OCI-LY7 (cell line): ENCODE measurements at regions not wholly inside any gene's neighbourhood (a gene's known extent, or its start where the extent isn't known, plus 50 kb on each side); places are given as distances from the start of the nearest gene placed in this dataset.

Source experiments
- BruUV-seq: library from RNA; stranded (reverse); fragments of 400-500 nt; replicated peaks from 2 replicates; lab custom pipeline; 2021; lab: Mats Ljungman, UMichigan
- CTCF ChIA-PET: fragments of 300-600 bp; sonication (Branson Sonifier 250); formaldehyde crosslinking; loops from one replicate; lab custom pipeline; 2022; ENCODE audit warnings: antibody characterized with exemption; ENCODE audit not compliant: unreplicated experiment; lab: Charles Lee
- POLR2A ChIA-PET: fragments of 300-600 bp; sonication (Branson Sonifier 250); formaldehyde crosslinking; loops from one replicate; lab custom pipeline; 2022; ENCODE audit warnings: antibody characterized with exemption; lab: Charles Lee
- DNase-seq: peaks from one replicate; pipeline ENCODE4 v3.0.0-alpha.2; 2015; ENCODE audit warnings: low spot score
- H2AFZ ChIP-seq: fragments of 200-600 bp; sonication (generic), shearing (Covaris generic); 2 replicates; pipeline ENCODE4 v1.6.1; 2014; ENCODE audit warnings: mild to moderate bottlenecking, antibody characterized with exemption, low read length, moderate library complexity
- H3K27ac ChIP-seq: fragments of 200-600 bp; sonication (generic); 2 replicates; pipeline ENCODE4 v1.5.1; 2014; ENCODE audit warnings: mixed run types, low read depth, mild to moderate bottlenecking, moderate library complexity, low read length, inconsistent platforms; ENCODE audit not compliant: poor library complexity, severe bottlenecking
- H3K36me3 ChIP-seq: fragments of 200-600 bp; sonication (generic); 2 replicates; pipeline ENCODE4 v1.6.1; 2014; ENCODE audit warnings: mild to moderate bottlenecking, antibody characterized with exemption, low read length, moderate library complexity, mixed read lengths; ENCODE audit not compliant: insufficient read depth
- H3K4me1 ChIP-seq: fragments of 200-600 bp; sonication (generic); 2 replicates; pipeline ENCODE4 v1.5.1; 2014; ENCODE audit warnings: mild to moderate bottlenecking, low read length; ENCODE audit not compliant: insufficient read depth, poor library complexity, severe bottlenecking
- H3K4me2 ChIP-seq: fragments of 200-600 bp; sonication (generic); 2 replicates; pipeline ENCODE4 v1.6.1; 2014; ENCODE audit warnings: mild to moderate bottlenecking, low read length
- H3K4me3 ChIP-seq: fragments of 200-600 bp; sonication (generic); 2 replicates; pipeline ENCODE4 v1.5.1; 2014; ENCODE audit warnings: mild to moderate bottlenecking, low read depth, low read length; ENCODE audit not compliant: poor library complexity, severe bottlenecking
- H3K79me2 ChIP-seq: fragments of 200-600 bp; sonication (generic); 2 replicates; pipeline ENCODE4 v1.6.1; 2016; ENCODE audit warnings: low read depth, mild to moderate bottlenecking, low read length, moderate library complexity, mixed read lengths; ENCODE audit not compliant: insufficient read depth
- H3K9me2 ChIP-seq: fragments of 200-600 bp; sonication (generic); 2 replicates; pipeline ENCODE4 v1.6.1; 2016; ENCODE audit warnings: mild to moderate bottlenecking, low read length, mixed read lengths; ENCODE audit not compliant: insufficient read depth
- H3K9me3 ChIP-seq: fragments of 200-600 bp; sonication (generic); 2 replicates; pipeline ENCODE4 v1.6.1; 2014; ENCODE audit warnings: mild to moderate bottlenecking, mixed run types, low read length, mixed read lengths
- H4K20me1 ChIP-seq: fragments of 200-600 bp; sonication (generic); 2 replicates; pipeline ENCODE4 v1.6.1; 2014; ENCODE audit warnings: mild to moderate bottlenecking, antibody characterized with exemption, low read length, moderate library complexity, mixed read lengths; ENCODE audit not compliant: insufficient read depth
- EZH2phosphoT487 ChIP-seq: fragments of 200-600 bp; sonication (generic); IDR thresholded peaks from 2 replicates; pipeline ENCODE4 v1.6.1; 2018; ENCODE audit warnings: low read depth, borderline replicate concordance, mild to moderate bottlenecking, mixed run types, antibody characterized with exemption, low read length, moderate library complexity, mixed read lengths
- intact Hi-C: fragments of 100-400 bp; cut with micrococcal nuclease; formaldehyde crosslinking; loops from one replicate; pipeline ENCODE4 v1.10.0; 2022; ENCODE audit not compliant: unreplicated experiment
- TF ChIP-seq, protein P1 (sequence below): fragments of 200-600 bp; sonication (generic); conservative IDR thresholded peaks from 2 replicates; pipeline ENCODE4 v1.5.1; 2014; ENCODE audit warnings: mild to moderate bottlenecking, antibody characterized with exemption, low read length, moderate library complexity, mixed read lengths

DNA sequence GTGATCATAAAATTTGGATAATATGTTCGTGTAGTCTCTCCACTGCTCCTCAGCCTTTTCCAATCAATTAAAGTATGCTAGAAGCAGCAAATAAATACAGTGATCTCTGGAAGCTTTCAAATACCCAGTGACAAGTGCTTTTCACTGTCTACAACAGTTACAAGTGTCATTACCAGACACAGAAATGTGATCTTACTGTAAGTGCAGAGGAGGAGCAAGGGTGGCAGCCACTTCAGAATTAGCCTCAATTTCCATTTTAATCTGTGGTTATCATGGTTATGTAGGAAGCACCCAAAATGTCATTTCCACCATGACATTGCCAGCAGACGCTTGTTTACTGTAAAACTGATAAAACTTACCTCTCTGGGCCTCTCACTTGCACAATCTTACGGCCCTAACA is 133.9 kb upstream of the ADAMTS3 start:
- POLR2A ChIA-PET = interaction anchor here (0.7 kb wide), 1 partner anchor 161 kb away, joined by 3 read pairs; no protein-coding TSS in a partner anchor
- intact Hi-C loops = loop anchor here (1.0 to 5.0 kb wide), 2 partner anchors 316 to 554 kb away; partner anchors contain the start of gene ANKRD17
- no TSS peak for BruUV-seq

DNA sequence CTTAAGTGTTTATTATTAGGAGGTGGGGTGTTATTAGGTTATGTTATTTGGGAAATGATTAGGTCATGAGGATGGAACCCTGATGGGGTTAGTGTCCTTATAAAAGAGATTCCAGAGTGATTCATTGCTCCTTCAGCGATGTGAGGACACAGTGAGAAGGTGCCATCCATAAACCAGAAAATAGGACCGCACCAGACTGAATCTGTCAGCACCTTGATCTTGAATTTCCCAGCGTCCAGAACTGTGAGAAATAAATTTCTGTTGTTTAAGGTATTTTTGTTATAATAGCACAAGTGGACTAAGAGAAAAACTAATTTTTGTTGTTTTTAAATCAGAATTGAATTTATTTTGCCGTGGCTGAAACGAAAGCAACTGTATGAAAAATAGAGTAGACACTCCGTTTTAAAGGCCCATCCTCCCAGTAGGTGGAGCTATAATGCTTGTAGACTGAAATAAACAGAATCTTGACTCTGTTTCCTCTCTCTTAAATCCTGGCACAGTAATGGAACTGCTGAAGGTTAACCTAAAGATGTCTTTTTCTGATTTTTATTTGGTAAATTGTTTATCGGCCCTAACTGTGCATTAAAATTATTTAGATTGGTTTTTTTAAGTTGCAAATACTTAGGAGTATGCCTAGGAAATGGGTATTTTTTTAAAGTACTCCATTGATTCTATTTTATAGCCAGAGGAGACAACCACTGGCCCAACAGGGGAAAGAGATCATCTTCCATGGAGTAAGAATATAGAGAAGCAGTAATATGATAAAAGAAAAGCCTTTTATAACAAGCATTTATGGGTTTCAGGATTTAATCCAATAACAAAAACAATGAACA is 133.2 kb upstream of the ADAMTS3 start:
- Histone ChIP-seq H3K9me2 (no peaks in the 10 kb centered on the region), H3K4me2 (peak overlapping the region; percentile 58), H2AFZ (peak overlapping the region; percentile 64; the same call in 1 of the 2 replicates), H3K27ac (no peak overlapping the region), H3K4me1 (no peaks in the 10 kb centered on the region), H3K4me3 (peak overlapping the region; percentile 38), H3K36me3 (no peaks in the 10 kb centered on the region), H3K79me2 (no peaks in the 10 kb centered on the region), H3K9me3 (no peaks in the 10 kb centered on the region), H4K20me1 (no peaks in the 10 kb centered on the region)
- no peak for TF ChIP-seq EZH2phosphoT487
- TF ChIP-seq, protein P1, sequence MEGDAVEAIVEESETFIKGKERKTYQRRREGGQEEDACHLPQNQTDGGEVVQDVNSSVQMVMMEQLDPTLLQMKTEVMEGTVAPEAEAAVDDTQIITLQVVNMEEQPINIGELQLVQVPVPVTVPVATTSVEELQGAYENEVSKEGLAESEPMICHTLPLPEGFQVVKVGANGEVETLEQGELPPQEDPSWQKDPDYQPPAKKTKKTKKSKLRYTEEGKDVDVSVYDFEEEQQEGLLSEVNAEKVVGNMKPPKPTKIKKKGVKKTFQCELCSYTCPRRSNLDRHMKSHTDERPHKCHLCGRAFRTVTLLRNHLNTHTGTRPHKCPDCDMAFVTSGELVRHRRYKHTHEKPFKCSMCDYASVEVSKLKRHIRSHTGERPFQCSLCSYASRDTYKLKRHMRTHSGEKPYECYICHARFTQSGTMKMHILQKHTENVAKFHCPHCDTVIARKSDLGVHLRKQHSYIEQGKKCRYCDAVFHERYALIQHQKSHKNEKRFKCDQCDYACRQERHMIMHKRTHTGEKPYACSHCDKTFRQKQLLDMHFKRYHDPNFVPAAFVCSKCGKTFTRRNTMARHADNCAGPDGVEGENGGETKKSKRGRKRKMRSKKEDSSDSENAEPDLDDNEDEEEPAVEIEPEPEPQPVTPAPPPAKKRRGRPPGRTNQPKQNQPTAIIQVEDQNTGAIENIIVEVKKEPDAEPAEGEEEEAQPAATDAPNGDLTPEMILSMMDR = peak; percentile 90
- BruUV-seq = no TSS peak
- ChIA-PET POLR2A (no interaction called here), CTCF (no interaction called here)
- DNase-seq = peak; percentile 65
- intact Hi-C loops = loop anchor here (1.0 to 5.0 kb wide), 2 partner anchors 317 to 555 kb away; partner anchors contain the start of gene ANKRD17

More for the DNA sequence above, 133.9 kb upstream of the ADAMTS3 start:
- Histone ChIP-seq H3K4me3 (no peak overlapping the region), H3K79me2 (no peaks in the 10 kb centered on the region), H2AFZ (no peak overlapping the region), H3K36me3 (no peaks in the 10 kb centered on the region), H3K4me2 (no peak overlapping the region), H3K9me3 (no peaks in the 10 kb centered on the region), H4K20me1 (no peaks in the 10 kb centered on the region), H3K4me1 (no peaks in the 10 kb centered on the region), H3K27ac (no peak overlapping the region), H3K9me2 (no peaks in the 10 kb centered on the region)
- no peak for DNase-seq
- CTCF ChIA-PET = no interaction called here
- no peak for TF ChIP-seq EZH2phosphoT487
- TF ChIP-seq, protein P1 = no peak

DNA sequence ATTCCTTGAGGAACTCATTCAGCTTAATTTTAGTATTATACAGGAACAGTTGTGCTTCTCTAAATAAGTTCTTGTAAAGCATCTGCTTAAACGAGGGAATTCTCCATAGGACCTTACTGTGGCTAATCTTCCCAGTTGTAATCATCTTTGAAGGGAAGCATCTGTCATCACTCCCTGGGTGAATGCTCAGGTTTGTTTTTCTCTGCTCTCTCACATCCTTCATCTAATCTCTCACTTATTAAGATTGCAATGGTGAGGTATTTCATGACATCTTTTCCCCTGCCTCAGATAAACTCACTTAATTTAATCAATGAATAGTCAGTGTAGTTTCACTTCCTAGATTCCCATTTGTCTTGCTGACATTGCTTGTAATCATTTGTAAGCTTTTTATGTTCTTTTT is 121.8 kb upstream of the ADAMTS3 start:
- POLR2A ChIA-PET = no interaction called here
- Histone ChIP-seq H3K4me3 (no peak overlapping the region), H3K36me3 (no peaks in the 10 kb centered on the region), H3K9me2 (no peaks in the 10 kb centered on the region), H2AFZ (no peak overlapping the region), H4K20me1 (no peaks in the 10 kb centered on the region), H3K4me1 (no peaks in the 10 kb centered on the region), H3K79me2 (no peaks in the 10 kb centered on the region), H3K9me3 (no peaks in the 10 kb centered on the region), H3K4me2 (no peak overlapping the region), H3K27ac (no peak overlapping the region)
- CTCF ChIA-PET = no interaction called here
- DNase-seq = no peak
- no peak for TF ChIP-seq EZH2phosphoT487
- TF ChIP-seq, protein P1 = no peak
- intact Hi-C loops = no loop called here
- no TSS peak for BruUV-seq
